Body of pancreas (tissue), 4 donors: ENCODE measurements at regions not wholly inside any gene's neighbourhood (a gene's known extent, or its start where the extent isn't known, plus 50 kb on each side); places are given as distances from the start of the nearest gene placed in this dataset.
A peak's percentile ranks its signal among the peaks of the same experiment; 100 is the strongest.

Source experiments
- ATAC-seq: fragments of 150-250 bp; one replicate; pipeline ENCODE4 v1.9.1; 2016
- DNase-seq, 4 donors: peaks; one replicate each; pipeline ENCODE4 v3.0.0-alpha.2; 2019
- H3K27ac ChIP-seq, 4 donors: fragments of 200-600 bp; sonication (generic); 1 replicate in 3 of 4; 2 replicates in 1 of 4; pipeline versions ENCODE4 v1.5.1 to v1.6.1; 2016 to 2019; ENCODE audit warnings: mild to moderate bottlenecking in 1 of 4, mixed read lengths in 1 of 4, moderate library complexity in 1 of 4
- H3K27me3 ChIP-seq, 2 donors: fragments of 200-600 bp; sonication (generic); one replicate each; pipeline ENCODE4 v1.6.0; 2016; ENCODE audit warnings: mild to moderate bottlenecking in 1 of 2
- H3K36me3 ChIP-seq, 2 donors: fragments of 200-600 bp; sonication (generic); replicated peaks in 1 of 2; 2 replicates each; pipeline ENCODE4 v1.5.1; 2016; ENCODE audit warnings: low read depth in 2 of 2; ENCODE audit not compliant: insufficient read depth in 1 of 2
- H3K4me1 ChIP-seq: fragments of 200-600 bp; sonication (generic); one replicate; pipeline ENCODE4 v1.6.0; 2016
- H3K4me3 ChIP-seq, 2 donors: fragments of 200-600 bp; sonication (generic); 1 replicate in 1 of 2; 2 replicates in 1 of 2; pipeline ENCODE4 v1.5.1; 2016 to 2019
- H3K9me3 ChIP-seq, 3 donors: fragments of 200-600 bp; sonication (generic); 1 replicate in 2 of 3; 2 replicates in 1 of 3; pipeline ENCODE4 v1.5.1; 2016
- POLR2A ChIP-seq, 3 donors: fragments of 450-650 bp; IDR thresholded peaks; one replicate each; pipeline ENCODE4 v1.6.1; 2016; ENCODE audit warnings: antibody characterized with exemption in 3 of 3, mild to moderate bottlenecking in 2 of 3
- WGBS, 2 donors: methylation state at CpG; one replicate each; pipeline ENCODE4 v1.1.5; 2017; 5-methylcytosine and 5-hydroxymethylcytosine counted together
- intact Hi-C: fragments of 100-400 bp; cut with DNase I; formaldehyde crosslinking; loops from one replicate; pipeline ENCODE4 v1.15.1; 2023
- TF ChIP-seq, protein P1 (sequence below), 7 experiments: fragments of 450-650 bp in 4 of 7; fragments of 200-600 bp in 3 of 7; sonication (generic) in 3 of 7; IDR thresholded peaks; one replicate each; pipeline ENCODE4 v1.5.1; 2016 to 2019; ENCODE audit warnings: antibody characterized with exemption in 7 of 7

DNA sequence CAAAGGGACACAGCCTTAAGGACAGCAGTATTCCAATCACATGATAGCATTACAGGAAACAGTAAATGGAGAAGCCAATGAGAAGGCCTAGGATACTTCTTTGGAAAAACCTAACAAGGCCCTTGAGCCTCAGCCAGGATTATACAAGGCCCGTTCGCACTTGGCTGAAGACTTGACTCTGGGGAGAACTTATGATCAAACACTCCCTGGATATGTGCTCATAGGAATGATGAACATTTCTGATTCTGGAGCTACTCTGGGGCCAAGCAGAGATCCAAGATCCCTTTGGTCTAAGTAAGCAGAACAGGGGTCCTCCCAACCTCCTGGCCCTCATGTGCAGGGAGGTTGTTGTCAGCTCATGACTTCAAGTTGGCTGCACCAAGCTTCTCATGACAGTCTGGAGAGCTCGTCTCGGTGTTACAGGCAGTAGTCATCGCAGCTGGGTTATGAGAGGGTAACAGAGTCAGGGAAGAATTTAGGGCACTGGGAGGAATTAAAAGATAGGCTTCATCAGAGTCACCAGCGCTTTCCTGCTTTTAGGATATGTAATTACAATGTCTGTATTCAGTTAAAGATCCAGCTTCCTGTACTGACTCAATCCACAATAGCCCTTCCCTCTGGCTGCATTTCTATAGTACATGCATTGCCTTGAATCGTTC, 92.5 kb upstream of the IRF2BP2 start:
- Histone ChIP-seq H3K9me3 (no peaks in the 10 kb centered on the region), H3K4me3 (no peak overlapping the region), H3K27me3 (no peaks in the 10 kb centered on the region), H3K36me3 (no peaks in the 10 kb centered on the region), H3K27ac (peak overlapping the region in 1 of 4 donors; percentile 21), H3K4me1 (no peaks in the 10 kb centered on the region)
- 71 to 75% methylated on average over 7 of the region's 7 CpGs for WGBS, 2 donors
- DNase-seq = peak in 2 of 4 donors; percentile 17 to 33
- intact Hi-C loops = no loop called here
- ATAC-seq = peak; percentile 46
- TF ChIP-seq, protein P1, sequence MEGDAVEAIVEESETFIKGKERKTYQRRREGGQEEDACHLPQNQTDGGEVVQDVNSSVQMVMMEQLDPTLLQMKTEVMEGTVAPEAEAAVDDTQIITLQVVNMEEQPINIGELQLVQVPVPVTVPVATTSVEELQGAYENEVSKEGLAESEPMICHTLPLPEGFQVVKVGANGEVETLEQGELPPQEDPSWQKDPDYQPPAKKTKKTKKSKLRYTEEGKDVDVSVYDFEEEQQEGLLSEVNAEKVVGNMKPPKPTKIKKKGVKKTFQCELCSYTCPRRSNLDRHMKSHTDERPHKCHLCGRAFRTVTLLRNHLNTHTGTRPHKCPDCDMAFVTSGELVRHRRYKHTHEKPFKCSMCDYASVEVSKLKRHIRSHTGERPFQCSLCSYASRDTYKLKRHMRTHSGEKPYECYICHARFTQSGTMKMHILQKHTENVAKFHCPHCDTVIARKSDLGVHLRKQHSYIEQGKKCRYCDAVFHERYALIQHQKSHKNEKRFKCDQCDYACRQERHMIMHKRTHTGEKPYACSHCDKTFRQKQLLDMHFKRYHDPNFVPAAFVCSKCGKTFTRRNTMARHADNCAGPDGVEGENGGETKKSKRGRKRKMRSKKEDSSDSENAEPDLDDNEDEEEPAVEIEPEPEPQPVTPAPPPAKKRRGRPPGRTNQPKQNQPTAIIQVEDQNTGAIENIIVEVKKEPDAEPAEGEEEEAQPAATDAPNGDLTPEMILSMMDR (IDR thresholded peaks at IDR 0.05) = no peak
- no peak for TF ChIP-seq POLR2A (IDR thresholded peaks at IDR 0.05)

DNA sequence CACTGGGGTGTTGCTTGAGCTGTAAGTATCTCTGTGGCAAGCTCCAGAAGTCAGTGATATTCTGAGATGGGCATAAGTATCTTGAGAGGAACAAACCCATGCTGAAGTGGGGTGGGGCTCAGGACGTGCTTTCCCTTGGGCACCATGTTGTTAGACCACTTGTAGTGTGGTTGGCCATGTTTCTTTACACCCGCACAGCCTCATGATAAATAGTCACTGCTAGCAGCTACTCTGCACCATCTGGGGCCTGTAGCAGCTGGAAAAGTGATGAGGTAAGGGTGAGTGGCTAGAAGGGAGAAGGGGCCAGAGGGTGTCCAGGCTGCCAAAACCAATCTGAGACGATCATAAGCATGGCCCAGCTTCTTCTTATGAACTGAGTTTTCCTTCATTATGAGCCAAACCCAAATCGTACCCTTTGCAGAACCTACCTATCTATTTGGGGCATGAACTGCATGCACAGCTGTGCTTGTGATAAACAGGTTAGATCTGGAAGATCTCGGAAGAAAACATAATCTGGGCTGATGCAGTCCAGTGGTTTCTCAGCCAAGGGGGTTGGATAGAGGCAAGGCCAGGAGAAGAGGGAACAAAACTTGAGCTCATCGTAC, 91.9 kb upstream of the IRF2BP2 start:
- Histone ChIP-seq H3K27ac (peak overlapping the region in 1 of 4 donors; percentile 21), H3K4me1 (no peaks in the 10 kb centered on the region), H3K4me3 (no peak overlapping the region), H3K27me3 (no peaks in the 10 kb centered on the region), H3K36me3 (no peaks in the 10 kb centered on the region), H3K9me3 (no peaks in the 10 kb centered on the region)
- TF ChIP-seq, protein P1 (IDR thresholded peaks at IDR 0.05) = no peak
- TF ChIP-seq POLR2A (IDR thresholded peaks at IDR 0.05) = no peak
- 75 to 84% methylated on average over 4 to 6 of the region's 6 CpGs for WGBS, 2 donors
- peak; percentile 18 for ATAC-seq
- no peak for DNase-seq
- intact Hi-C loops = no loop called here

DNA sequence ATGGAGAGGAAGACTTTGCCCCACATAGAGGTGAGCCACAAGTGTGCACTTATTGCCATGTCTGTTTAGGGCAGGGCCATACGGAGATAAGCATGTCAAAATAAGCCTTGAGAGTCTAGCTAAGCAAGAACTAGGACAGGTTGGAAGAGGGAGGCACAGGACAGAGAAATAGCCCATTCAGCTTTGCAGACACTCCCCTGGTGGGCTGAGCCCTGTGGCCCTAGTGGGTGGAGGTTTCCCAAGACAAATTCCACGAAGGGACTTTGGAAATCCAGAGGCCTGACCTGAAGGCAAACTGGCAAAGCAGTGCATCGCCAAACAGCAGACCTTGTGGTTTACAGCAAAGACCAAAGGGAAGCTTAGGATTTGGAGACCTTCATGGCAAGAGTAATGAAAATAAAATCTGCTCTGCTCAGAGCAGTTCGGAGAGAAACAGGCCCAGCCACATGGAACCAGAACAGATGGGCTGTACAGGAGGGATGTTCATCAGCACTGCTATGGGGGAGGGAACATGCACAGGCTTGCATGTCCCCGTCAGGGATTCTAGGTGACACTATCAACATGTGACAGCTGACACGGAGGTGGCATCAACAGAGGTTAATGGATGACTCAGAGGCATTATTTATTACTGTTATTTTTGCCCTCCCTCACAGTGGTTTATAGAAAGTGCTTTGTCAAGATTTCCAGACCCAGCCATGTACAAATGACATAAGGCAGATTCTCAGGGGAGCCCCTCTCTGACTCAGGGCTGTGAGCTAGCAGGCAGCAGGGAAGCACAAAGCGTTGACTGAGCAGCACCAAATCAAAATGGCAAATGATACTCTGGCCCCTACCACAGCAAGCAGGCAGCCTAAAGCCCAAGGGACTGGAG, 90.1 kb upstream of the IRF2BP2 start:
- TF ChIP-seq POLR2A (IDR thresholded peaks at IDR 0.05) = no peak
- TF ChIP-seq, protein P1 (IDR thresholded peaks at IDR 0.05) = no peak
- Histone ChIP-seq H3K27ac (no peak overlapping the region), H3K27me3 (no peaks in the 10 kb centered on the region), H3K36me3 (no peaks in the 10 kb centered on the region), H3K4me3 (no peak overlapping the region), H3K4me1 (no peaks in the 10 kb centered on the region), H3K9me3 (no peaks in the 10 kb centered on the region)
- ATAC-seq (no peak), DNase-seq (no peak)
- intact Hi-C loops = no loop called here
- WGBS, 2 donors = 65 to 68% methylated on average over 7 of the region's 7 CpGs

DNA sequence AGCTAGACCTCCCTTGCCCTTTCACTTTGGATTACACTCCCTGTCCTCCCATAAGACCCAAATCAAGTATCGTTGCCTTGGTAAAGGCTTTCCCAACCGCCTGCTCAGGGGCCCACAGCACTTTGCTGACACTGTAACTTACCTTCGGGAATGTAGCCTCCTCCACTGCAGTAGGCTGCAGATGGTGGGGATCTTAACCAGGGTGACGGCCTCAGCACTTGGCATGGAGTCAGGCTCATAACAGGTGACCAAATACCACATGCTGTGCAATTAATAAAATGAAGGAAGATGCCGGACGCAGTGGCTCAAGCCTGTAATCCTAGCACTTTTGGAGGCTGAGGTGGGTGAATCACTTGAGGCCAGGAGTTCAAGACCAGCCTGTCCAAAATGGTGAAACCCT, 88.7 kb upstream of the IRF2BP2 start:
- no peak for TF ChIP-seq POLR2A (IDR thresholded peaks at IDR 0.05)
- TF ChIP-seq, protein P1 (IDR thresholded peaks at IDR 0.05) = no peak
- Histone ChIP-seq H3K36me3 (no peaks in the 10 kb centered on the region), H3K4me3 (no peak overlapping the region), H3K9me3 (no peaks in the 10 kb centered on the region), H3K4me1 (no peaks in the 10 kb centered on the region), H3K27me3 (no peaks in the 10 kb centered on the region), H3K27ac (no peak overlapping the region)
- intact Hi-C loops = no loop called here
- DNase-seq (no peak), ATAC-seq (no peak)
- 67 to 73% methylated on average over 6 of the region's 6 CpGs for WGBS, 2 donors
